PFSK-1 (cell line): ENCODE measurements at regions not wholly inside any gene's neighbourhood (a gene's known extent, or its start where the extent isn't known, plus 50 kb on each side); places are given as distances from the start of the nearest gene placed in this dataset.

Source experiments
- POLR2AphosphoS5 ChIP-seq: IDR thresholded peaks from 2 replicates; pipeline ENCODE4 v1.6.1; 2012; ENCODE audit warnings: low read depth, mild to moderate bottlenecking, control low read depth, low read length, moderate library complexity
- REST ChIP-seq, 2 experiments: IDR thresholded peaks; 2 replicates each; pipeline versions ENCODE4 v1.6.1 to v1.8.0; 2011 to 2012; ENCODE audit warnings: low read depth in 2 of 2, low read length in 2 of 2, control low read depth in 1 of 2, inconsistent platforms in 1 of 2, mild to moderate bottlenecking in 1 of 2, moderate library complexity in 1 of 2; ENCODE audit not compliant: insufficient read depth in 1 of 2
- SIN3A ChIP-seq: IDR thresholded peaks from 2 replicates; pipeline ENCODE4 v1.6.1; 2012; ENCODE audit warnings: mild to moderate bottlenecking, low read length, moderate library complexity, borderline replicate concordance; ENCODE audit not compliant: insufficient read depth
- TAF1 ChIP-seq: IDR thresholded peaks from 2 replicates; pipeline ENCODE4 v1.6.1; 2012; ENCODE audit warnings: low read length, control low read depth, borderline replicate concordance; ENCODE audit not compliant: insufficient read depth

GRCh38 chr2:67067656-67068055, 329.5 kb upstream of the ETAA1 start:
- TF ChIP-seq POLR2AphosphoS5 (no peak), REST (IDR thresholded peaks at IDR 0.05; ENCODE audit: insufficient read depth in 1 of 2, low read depth in 2 of 2, low read length in 2 of 2) (no peak), TAF1 (no peak), SIN3A (no peak)
